ENCODE measurements at regions not wholly inside any gene's neighbourhood (a gene's known extent, or its start where the extent isn't known, plus 50 kb on each side); places are given as distances from the start of the nearest gene placed in this dataset.
"Not testable (repeated sequence)": the region's sequence is repeated elsewhere in the genome, so short reads cannot be mapped to it uniquely, and the experiment has no call there.

GRCh38 chr6:14553515-14553914, 435.9 kb downstream of the CD83 start:
- no peak overlapping the region for H3K4me2 ChIP-seq (ENCODE audit: insufficient read depth, low read length)
- no peak overlapping the region for H2AFZ ChIP-seq (ENCODE audit: low read length)
- no peaks in the 10 kb centered on the region for H3K79me2 ChIP-seq (ENCODE audit: insufficient read depth, low read length)
- no peaks in the 10 kb centered on the region for H3K4me1 ChIP-seq (ENCODE audit: insufficient read depth, low read length)
- no peaks in the 10 kb centered on the region for H3K9me3 ChIP-seq (ENCODE audit: low read depth, low read length)
- no peaks in the 10 kb centered on the region for H3K36me3 ChIP-seq (ENCODE audit: insufficient read depth, low read length)
- TF ChIP-seq CTCF (IDR thresholded peaks at IDR 0.05; ENCODE audit: extremely low read depth, low read depth, low read length) = no peak
- H4K20me1 ChIP-seq (ENCODE audit: insufficient read depth, low read length) = no peaks in the 10 kb centered on the region
- no peak overlapping the region for H3K4me3 ChIP-seq (ENCODE audit: insufficient read depth, low read length)
- DNase-seq (ENCODE audit: insufficient read length, low spot score, missing footprints) = no peak
- H3K27ac ChIP-seq (ENCODE audit: low read depth, low read length) = no peak overlapping the region
- H3K27me3 ChIP-seq (ENCODE audit: insufficient read depth, low read length) = no peaks in the 10 kb centered on the region

- no peak overlapping the region for H3K27ac ChIP-seq (ENCODE audit: low read depth, low read length)
- H3K9me3 ChIP-seq (ENCODE audit: low read depth, low read length) = no peaks in the 10 kb centered on the region
- no peaks in the 10 kb centered on the region for H3K27me3 ChIP-seq (ENCODE audit: insufficient read depth, low read length)
- H3K4me3 ChIP-seq (ENCODE audit: insufficient read depth, low read length) = no peak overlapping the region
- no peak overlapping the region for H2AFZ ChIP-seq (ENCODE audit: low read length)
- no peaks in the 10 kb centered on the region for H3K4me1 ChIP-seq (ENCODE audit: insufficient read depth, low read length)
- DNase-seq (ENCODE audit: insufficient read length, low spot score, missing footprints) = no peak
- no peak for TF ChIP-seq CTCF (IDR thresholded peaks at IDR 0.05; ENCODE audit: extremely low read depth, low read depth, low read length)
- H3K36me3 ChIP-seq (ENCODE audit: insufficient read depth, low read length) = no peaks in the 10 kb centered on the region
- no peaks in the 10 kb centered on the region for H3K79me2 ChIP-seq (ENCODE audit: insufficient read depth, low read length)
- no peaks in the 10 kb centered on the region for H4K20me1 ChIP-seq (ENCODE audit: insufficient read depth, low read length)
- H3K4me2 ChIP-seq (ENCODE audit: insufficient read depth, low read length) = no peak overlapping the region
Observed at GRCh38 chr6:14555804-14556203, 438.2 kb downstream of the CD83 start.

GRCh38 chr6:14559746-14560536, 442.4 kb downstream of the CD83 start:
- DNase-seq (ENCODE audit: insufficient read length, low spot score, missing footprints) = no peak
- no peaks in the 10 kb centered on the region for H3K27me3 ChIP-seq (ENCODE audit: insufficient read depth, low read length)
- no peaks in the 10 kb centered on the region for H3K79me2 ChIP-seq (ENCODE audit: insufficient read depth, low read length)
- TF ChIP-seq CTCF (IDR thresholded peaks at IDR 0.05; ENCODE audit: extremely low read depth, low read depth, low read length) = no peak
- no peaks in the 10 kb centered on the region for H4K20me1 ChIP-seq (ENCODE audit: insufficient read depth, low read length)
- H3K4me1 ChIP-seq (ENCODE audit: insufficient read depth, low read length) = no peaks in the 10 kb centered on the region
- H3K4me3 ChIP-seq (ENCODE audit: insufficient read depth, low read length) = no peak overlapping the region
- no peaks in the 10 kb centered on the region for H3K9me3 ChIP-seq (ENCODE audit: low read depth, low read length)
- no peak overlapping the region for H2AFZ ChIP-seq (ENCODE audit: low read length)
- H3K27ac ChIP-seq (ENCODE audit: low read depth, low read length) = no peak overlapping the region
- no peaks in the 10 kb centered on the region for H3K36me3 ChIP-seq (ENCODE audit: insufficient read depth, low read length)
- no peak overlapping the region for H3K4me2 ChIP-seq (ENCODE audit: insufficient read depth, low read length)

GRCh38 chr6:14561563-14561962, 444.0 kb downstream of the CD83 start:
- not testable (repeated sequence) for H3K36me3 ChIP-seq (ENCODE audit: insufficient read depth, low read length); H3K4me3 ChIP-seq (ENCODE audit: insufficient read depth, low read length); H3K9me3 ChIP-seq (ENCODE audit: low read depth, low read length); H3K79me2 ChIP-seq (ENCODE audit: insufficient read depth, low read length); H4K20me1 ChIP-seq (ENCODE audit: insufficient read depth, low read length); H3K4me2 ChIP-seq (ENCODE audit: insufficient read depth, low read length); H2AFZ ChIP-seq (ENCODE audit: low read length); H3K27me3 ChIP-seq (ENCODE audit: insufficient read depth, low read length); H3K27ac ChIP-seq (ENCODE audit: low read depth, low read length); H3K4me1 ChIP-seq (ENCODE audit: insufficient read depth, low read length); DNase-seq (ENCODE audit: insufficient read length, low spot score, missing footprints)
